PC-9 (cell line): ENCODE measurements at regions not wholly inside any gene's neighbourhood (a gene's known extent, or its start where the extent isn't known, plus 50 kb on each side); places are given as distances from the start of the nearest gene placed in this dataset.

ENCODE experiments used
- EZH2 ChIP-seq: fragments of 200-600 bp; sonication (generic); IDR thresholded peaks from 2 replicates; pipeline ENCODE4 v1.8.0; 2017; ENCODE audit warnings: antibody characterized with exemption, low read depth
- TF ChIP-seq, protein P1 (sequence below): fragments of 200-600 bp; sonication (generic); conservative IDR thresholded peaks from 2 replicates; pipeline ENCODE4 v1.6.1; 2017; ENCODE audit warnings: mixed run types, antibody characterized with exemption, mild to moderate bottlenecking, moderate library complexity

DNA sequence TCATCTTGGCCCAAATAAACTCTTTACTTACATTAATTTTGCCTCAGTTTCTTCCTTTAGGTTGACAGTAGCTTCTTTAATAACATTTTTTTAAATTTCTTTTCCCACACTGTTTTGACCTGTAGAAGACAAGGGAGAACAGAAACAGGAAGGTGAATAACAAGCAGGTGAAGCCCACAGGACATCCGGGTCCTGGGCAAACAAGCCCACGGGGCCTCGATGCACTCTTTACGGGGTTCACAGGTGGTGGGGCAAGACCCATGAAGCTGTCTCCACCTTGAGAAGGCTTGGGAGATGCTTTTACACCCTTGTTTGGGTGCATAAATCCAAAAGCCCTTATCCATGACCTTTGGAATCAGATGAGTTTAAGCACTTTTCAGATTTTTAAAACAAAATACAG lies 301.0 kb upstream of the MGAT5 start:
- TF ChIP-seq, protein P1, sequence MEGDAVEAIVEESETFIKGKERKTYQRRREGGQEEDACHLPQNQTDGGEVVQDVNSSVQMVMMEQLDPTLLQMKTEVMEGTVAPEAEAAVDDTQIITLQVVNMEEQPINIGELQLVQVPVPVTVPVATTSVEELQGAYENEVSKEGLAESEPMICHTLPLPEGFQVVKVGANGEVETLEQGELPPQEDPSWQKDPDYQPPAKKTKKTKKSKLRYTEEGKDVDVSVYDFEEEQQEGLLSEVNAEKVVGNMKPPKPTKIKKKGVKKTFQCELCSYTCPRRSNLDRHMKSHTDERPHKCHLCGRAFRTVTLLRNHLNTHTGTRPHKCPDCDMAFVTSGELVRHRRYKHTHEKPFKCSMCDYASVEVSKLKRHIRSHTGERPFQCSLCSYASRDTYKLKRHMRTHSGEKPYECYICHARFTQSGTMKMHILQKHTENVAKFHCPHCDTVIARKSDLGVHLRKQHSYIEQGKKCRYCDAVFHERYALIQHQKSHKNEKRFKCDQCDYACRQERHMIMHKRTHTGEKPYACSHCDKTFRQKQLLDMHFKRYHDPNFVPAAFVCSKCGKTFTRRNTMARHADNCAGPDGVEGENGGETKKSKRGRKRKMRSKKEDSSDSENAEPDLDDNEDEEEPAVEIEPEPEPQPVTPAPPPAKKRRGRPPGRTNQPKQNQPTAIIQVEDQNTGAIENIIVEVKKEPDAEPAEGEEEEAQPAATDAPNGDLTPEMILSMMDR, result no peak
- TF ChIP-seq EZH2, result no peak
